Activated T-helper 17 cell treated with anti-CD3 and anti-CD28 coated beads, Interleukin-2, amount 50 U/mL, for 72 hours (primary cell): ENCODE measurements at regions not wholly inside any gene's neighbourhood (a gene's known extent, or its start where the extent isn't known, plus 50 kb on each side); places are given as distances from the start of the nearest gene placed in this dataset.

Experiments used
- ATAC-seq: fragments of 150-1000 bp; cut with Tn5 transposase; replicated peaks from 2 replicates; pipeline ENCODE4 v1.10.0; 2021; ENCODE audit warnings: mild to moderate bottlenecking, moderate library complexity
- H3K27ac Mint-ChIP-seq: one replicate; pipeline ENCODE4 v1.8.0; 2022; ENCODE audit warnings: mixed read lengths
- H3K27me3 Mint-ChIP-seq: one replicate; pipeline ENCODE4 v1.8.0; 2022; ENCODE audit warnings: mixed read lengths
- H3K36me3 Mint-ChIP-seq: one replicate; pipeline ENCODE4 v1.8.0; 2022; ENCODE audit warnings: low read depth, mild to moderate bottlenecking, mixed read lengths
- H3K4me1 Mint-ChIP-seq: one replicate; pipeline ENCODE4 v1.8.0; 2022; ENCODE audit warnings: mixed read lengths
- H3K4me3 Mint-ChIP-seq: one replicate; pipeline ENCODE4 v1.8.0; 2022; ENCODE audit warnings: mild to moderate bottlenecking, mixed read lengths
- H3K9me3 Mint-ChIP-seq: one replicate; pipeline ENCODE4 v1.8.0; 2022; ENCODE audit warnings: mixed read lengths

GRCh38 chr5:68754536-68754935 lies 339.3 kb upstream of the SLC30A5 start:
- Mint-ChIP-seq H3K4me1 (no peaks in the 10 kb centered on the region), H3K27ac (no peak overlapping the region), H3K9me3 (no peaks in the 10 kb centered on the region), H3K4me3 (no peak overlapping the region), H3K27me3 (peaks cover 17% of the 10 kb centered on the region), H3K36me3 (no peaks in the 10 kb centered on the region)
- no peak for ATAC-seq

GRCh38 chr5:68755293-68755692 lies 338.5 kb upstream of the SLC30A5 start:
- no peak for ATAC-seq
- H3K4me3 Mint-ChIP-seq: no peak overlapping the region
- H3K9me3 Mint-ChIP-seq: no peaks in the 10 kb centered on the region
- no peak overlapping the region for H3K27ac Mint-ChIP-seq
- H3K4me1 Mint-ChIP-seq: no peaks in the 10 kb centered on the region
- H3K27me3 Mint-ChIP-seq: peaks cover 12% of the 10 kb centered on the region
- no peaks in the 10 kb centered on the region for H3K36me3 Mint-ChIP-seq

- Mint-ChIP-seq H3K4me1 (no peaks in the 10 kb centered on the region), H3K36me3 (no peaks in the 10 kb centered on the region), H3K9me3 (no peaks in the 10 kb centered on the region), H3K4me3 (no peak overlapping the region), H3K27ac (no peak overlapping the region), H3K27me3 (peaks cover 7% of the 10 kb centered on the region)
- ATAC-seq: no peak
Measured at GRCh38 chr5:68757006-68757405, 336.8 kb upstream of the SLC30A5 start.

- Mint-ChIP-seq H3K27me3 (peaks cover 7% of the 10 kb centered on the region), H3K4me1 (no peaks in the 10 kb centered on the region), H3K9me3 (no peaks in the 10 kb centered on the region), H3K36me3 (no peaks in the 10 kb centered on the region), H3K27ac (no peak overlapping the region), H3K4me3 (no peak overlapping the region)
- no peak for ATAC-seq
Measured at GRCh38 chr5:68757626-68758212, 336.1 kb upstream of the SLC30A5 start.

GRCh38 chr5:68759593-68759992 lies 334.2 kb upstream of the SLC30A5 start:
- H3K4me3 Mint-ChIP-seq: no peak overlapping the region
- H3K36me3 Mint-ChIP-seq: no peaks in the 10 kb centered on the region
- no peak for ATAC-seq
- no peak overlapping the region for H3K27ac Mint-ChIP-seq
- H3K4me1 Mint-ChIP-seq: no peaks in the 10 kb centered on the region
- H3K9me3 Mint-ChIP-seq: no peaks in the 10 kb centered on the region
- peaks cover 5% of the 10 kb centered on the region for H3K27me3 Mint-ChIP-seq

GRCh38 chr5:68762201-68762600 lies 331.6 kb upstream of the SLC30A5 start:
- no peaks in the 10 kb centered on the region for H3K27me3 Mint-ChIP-seq
- ATAC-seq: no peak
- no peaks in the 10 kb centered on the region for H3K9me3 Mint-ChIP-seq
- H3K27ac Mint-ChIP-seq: no peak overlapping the region
- no peak overlapping the region for H3K4me3 Mint-ChIP-seq
- H3K4me1 Mint-ChIP-seq: no peaks in the 10 kb centered on the region
- no peaks in the 10 kb centered on the region for H3K36me3 Mint-ChIP-seq

- H3K27ac Mint-ChIP-seq: no peak overlapping the region
- H3K4me1 Mint-ChIP-seq: no peaks in the 10 kb centered on the region
- no peak for ATAC-seq
- no peaks in the 10 kb centered on the region for H3K9me3 Mint-ChIP-seq
- H3K4me3 Mint-ChIP-seq: no peak overlapping the region
- no peaks in the 10 kb centered on the region for H3K36me3 Mint-ChIP-seq
- peaks cover 4% of the 10 kb centered on the region for H3K27me3 Mint-ChIP-seq
Measured at GRCh38 chr5:68766952-68767464, 326.8 kb upstream of the SLC30A5 start.

GRCh38 chr5:68770551-68770950 lies 323.3 kb upstream of the SLC30A5 start:
- no peaks in the 10 kb centered on the region for H3K36me3 Mint-ChIP-seq
- H3K9me3 Mint-ChIP-seq: no peaks in the 10 kb centered on the region
- H3K4me1 Mint-ChIP-seq: no peaks in the 10 kb centered on the region
- H3K27me3 Mint-ChIP-seq: peaks cover 4% of the 10 kb centered on the region
- H3K4me3 Mint-ChIP-seq: no peak overlapping the region
- no peak for ATAC-seq
- no peak overlapping the region for H3K27ac Mint-ChIP-seq

GRCh38 chr5:68771221-68771620 lies 322.6 kb upstream of the SLC30A5 start:
- no peaks in the 10 kb centered on the region for H3K4me1 Mint-ChIP-seq
- no peak overlapping the region for H3K27ac Mint-ChIP-seq
- H3K4me3 Mint-ChIP-seq: no peak overlapping the region
- no peaks in the 10 kb centered on the region for H3K9me3 Mint-ChIP-seq
- no peak for ATAC-seq
- peaks cover 4% of the 10 kb centered on the region for H3K27me3 Mint-ChIP-seq
- H3K36me3 Mint-ChIP-seq: no peaks in the 10 kb centered on the region

- Mint-ChIP-seq H3K36me3 (no peaks in the 10 kb centered on the region), H3K27ac (no peak overlapping the region), H3K27me3 (peaks cover 4% of the 10 kb centered on the region), H3K4me3 (no peak overlapping the region), H3K9me3 (no peaks in the 10 kb centered on the region), H3K4me1 (no peaks in the 10 kb centered on the region)
- no peak for ATAC-seq
Measured at GRCh38 chr5:68771732-68772131, 322.1 kb upstream of the SLC30A5 start.

- H3K4me1 Mint-ChIP-seq: no peaks in the 10 kb centered on the region
- no peak for ATAC-seq
- H3K4me3 Mint-ChIP-seq: no peak overlapping the region
- no peaks in the 10 kb centered on the region for H3K9me3 Mint-ChIP-seq
- no peaks in the 10 kb centered on the region for H3K36me3 Mint-ChIP-seq
- H3K27ac Mint-ChIP-seq: no peak overlapping the region
- no peaks in the 10 kb centered on the region for H3K27me3 Mint-ChIP-seq
Measured at GRCh38 chr5:68776381-68776780, 317.4 kb upstream of the SLC30A5 start.

GRCh38 chr5:68777135-68777534 lies 316.7 kb upstream of the SLC30A5 start:
- no peak overlapping the region for H3K27ac Mint-ChIP-seq
- H3K4me3 Mint-ChIP-seq: no peak overlapping the region
- H3K9me3 Mint-ChIP-seq: no peaks in the 10 kb centered on the region
- H3K27me3 Mint-ChIP-seq: no peaks in the 10 kb centered on the region
- ATAC-seq: no peak
- no peaks in the 10 kb centered on the region for H3K36me3 Mint-ChIP-seq
- H3K4me1 Mint-ChIP-seq: no peaks in the 10 kb centered on the region

GRCh38 chr5:68778484-68778883 lies 315.3 kb upstream of the SLC30A5 start:
- Mint-ChIP-seq H3K9me3 (no peaks in the 10 kb centered on the region), H3K4me3 (no peak overlapping the region), H3K27ac (no peak overlapping the region), H3K27me3 (peaks cover 4% of the 10 kb centered on the region), H3K4me1 (no peaks in the 10 kb centered on the region), H3K36me3 (no peaks in the 10 kb centered on the region)
- no peak for ATAC-seq

GRCh38 chr5:68780299-68780955 lies 313.4 kb upstream of the SLC30A5 start:
- H3K27me3 Mint-ChIP-seq: peaks cover 8% of the 10 kb centered on the region
- no peak overlapping the region for H3K27ac Mint-ChIP-seq
- H3K4me1 Mint-ChIP-seq: no peaks in the 10 kb centered on the region
- H3K4me3 Mint-ChIP-seq: no peak overlapping the region
- no peak for ATAC-seq
- peaks cover 5% of the 10 kb centered on the region for H3K9me3 Mint-ChIP-seq
- H3K36me3 Mint-ChIP-seq: no peaks in the 10 kb centered on the region

GRCh38 chr5:68793074-68793473 lies 300.7 kb upstream of the SLC30A5 start:
- no peaks in the 10 kb centered on the region for H3K9me3 Mint-ChIP-seq
- H3K4me1 Mint-ChIP-seq: no peaks in the 10 kb centered on the region
- no peak overlapping the region for H3K4me3 Mint-ChIP-seq
- no peak overlapping the region for H3K27ac Mint-ChIP-seq
- H3K36me3 Mint-ChIP-seq: no peaks in the 10 kb centered on the region
- H3K27me3 Mint-ChIP-seq: peaks cover 18% of the 10 kb centered on the region
- ATAC-seq: no peak
